ENCODE measurements at regions not wholly inside any gene's neighbourhood (a gene's known extent, or its start where the extent isn't known, plus 50 kb on each side); places are given as distances from the start of the nearest gene placed in this dataset.

- TF ChIP-seq CTCF (IDR thresholded peaks at IDR 0.05; ENCODE audit: low read length), result no peak
- no peak for TF ChIP-seq EZH2 (IDR thresholded peaks at IDR 0.05; ENCODE audit: borderline replicate concordance, low read length)
Observed at GRCh38 chr2:187136646-187137045, 287.7 kb upstream of the ZSWIM2 start.
